GM19239 (cell line): ENCODE measurements at regions not wholly inside any gene's neighbourhood (a gene's known extent, or its start where the extent isn't known, plus 50 kb on each side); places are given as distances from the start of the nearest gene placed in this dataset.

ENCODE experiments used
- DNase-seq: peaks from one replicate; pipeline ENCODE4 v3.0.0; 2011; ENCODE audit warnings: low spot score; ENCODE audit not compliant: insufficient read length
- FAIRE-seq: peaks from 2 replicates; lab custom pipeline; 2011; peaks lifted over from hg19 to GRCh38; lab: Jason Lieb, UNC

DNA sequence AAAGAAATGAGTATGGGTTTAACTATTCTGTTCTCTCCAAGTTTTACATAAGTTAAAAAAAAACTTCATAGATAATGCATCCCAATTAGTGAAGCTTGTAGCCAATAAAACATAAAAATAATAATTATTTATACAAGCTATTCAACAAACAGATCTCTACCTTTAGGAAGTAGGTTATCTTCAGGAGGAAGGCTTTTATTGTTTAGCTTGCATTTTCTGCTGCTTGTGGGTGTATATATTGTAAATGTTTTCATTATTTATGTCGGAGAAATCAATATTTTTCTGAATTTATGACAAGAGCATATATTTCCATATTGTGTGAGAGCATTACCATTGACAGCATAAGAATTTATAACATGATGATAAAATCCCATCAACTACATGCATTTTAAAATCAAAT, 208.3 kb downstream of the TRAM1L1 start:
- no peak for FAIRE-seq
- no peak for DNase-seq

DNA sequence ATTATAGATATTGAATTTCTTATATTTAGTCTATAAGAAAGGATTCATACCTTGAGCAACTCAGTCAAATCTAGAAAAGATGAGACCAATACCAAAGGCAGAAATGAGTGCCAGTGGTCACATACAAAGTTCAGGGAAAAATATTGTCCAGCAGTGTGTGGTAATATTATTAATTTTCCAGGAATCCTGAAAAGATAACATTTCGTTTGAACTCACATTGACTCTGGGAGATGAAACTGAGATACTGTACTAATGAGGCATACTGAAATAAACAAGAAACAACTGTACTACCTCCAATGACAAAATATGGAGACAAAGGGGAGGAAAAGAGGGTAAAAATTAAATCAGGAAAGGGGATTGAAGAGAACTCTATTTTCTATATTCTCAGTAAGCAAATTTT, 212.4 kb downstream of the TRAM1L1 start:
- DNase-seq (no peak), FAIRE-seq (no peak)

DNA sequence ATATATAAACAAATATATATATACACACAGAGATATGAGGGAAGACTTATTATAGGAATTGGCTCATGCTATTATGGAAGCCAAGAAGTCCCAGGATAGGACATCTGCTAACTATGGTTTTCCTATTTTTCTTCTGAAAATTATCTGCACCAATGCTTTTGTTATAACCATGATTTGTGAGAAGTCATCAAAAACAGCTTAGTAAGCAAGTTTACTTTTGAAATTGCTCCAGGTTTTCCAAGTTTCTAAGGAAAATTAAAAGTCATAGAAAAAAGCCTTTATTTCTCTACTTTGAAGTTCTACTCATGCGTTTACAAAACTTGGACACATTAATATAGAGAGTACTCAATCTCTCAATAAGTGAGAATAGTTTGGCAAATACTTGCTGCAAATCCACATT, 213.1 kb downstream of the TRAM1L1 start:
- FAIRE-seq: no peak
- DNase-seq: no peak

DNA sequence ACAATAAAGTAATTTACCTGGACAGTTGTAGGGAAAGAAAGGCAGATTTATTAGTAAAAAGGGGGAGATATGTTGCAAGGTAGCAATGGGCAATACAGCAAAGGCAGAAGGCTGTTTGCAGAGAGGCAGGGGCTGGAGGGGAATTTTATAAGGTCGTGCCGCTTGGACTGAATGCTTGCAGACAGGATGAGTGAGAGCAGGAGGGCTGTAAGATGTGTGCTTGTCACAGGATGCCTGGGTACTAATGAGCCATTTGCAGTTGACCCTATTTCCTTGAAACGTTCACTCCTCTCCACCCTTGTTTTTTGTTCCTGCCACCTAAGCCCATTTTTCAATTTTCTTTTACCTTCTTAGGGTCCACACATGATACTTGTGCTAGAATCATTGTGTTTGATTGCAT, 214.7 kb downstream of the TRAM1L1 start:
- DNase-seq: no peak

DNA sequence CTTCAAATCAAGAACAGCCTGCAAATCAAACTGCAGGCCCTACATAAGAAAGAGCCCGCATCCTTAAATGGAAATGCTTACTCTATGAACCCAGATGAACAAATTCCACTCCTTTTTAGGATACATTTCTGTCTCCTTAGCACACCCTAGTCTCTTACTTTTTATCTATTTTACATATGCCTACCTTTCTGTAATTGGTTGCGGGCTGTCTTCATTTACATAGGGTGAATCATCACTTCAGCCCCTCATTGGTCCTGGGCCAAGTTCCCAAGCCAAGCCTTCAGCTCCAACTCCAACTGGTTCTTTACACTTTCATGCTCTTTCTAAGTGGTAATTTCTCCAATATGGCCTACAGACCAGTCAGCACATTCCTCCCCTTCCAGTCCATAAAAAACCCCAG, 219.3 kb downstream of the TRAM1L1 start:
- FAIRE-seq: no peak

More for the DNA sequence above, 214.7 kb downstream of the TRAM1L1 start:
- FAIRE-seq: no peak

DNA sequence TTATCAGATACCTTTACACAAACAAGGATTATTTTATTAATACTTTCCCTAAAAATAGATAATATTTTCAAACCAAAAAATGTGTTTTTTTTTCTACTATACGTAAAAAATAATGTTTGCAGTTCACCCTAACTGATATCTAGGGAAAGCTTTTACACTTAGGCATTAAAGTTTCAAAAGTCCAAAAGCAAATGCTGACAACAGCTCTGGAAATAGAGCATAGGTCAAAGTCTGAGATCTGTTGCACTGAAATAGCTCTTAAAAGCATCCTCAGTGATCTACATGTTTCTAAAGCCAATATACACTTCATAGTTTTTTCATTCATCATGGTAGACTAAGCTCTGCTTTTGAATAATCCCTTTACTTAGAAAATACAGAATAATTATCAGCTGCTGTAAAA, 222.8 kb downstream of the TRAM1L1 start:
- no peak for FAIRE-seq
- no peak for DNase-seq

More for the DNA sequence above, 219.3 kb downstream of the TRAM1L1 start:
- no peak for DNase-seq

DNA sequence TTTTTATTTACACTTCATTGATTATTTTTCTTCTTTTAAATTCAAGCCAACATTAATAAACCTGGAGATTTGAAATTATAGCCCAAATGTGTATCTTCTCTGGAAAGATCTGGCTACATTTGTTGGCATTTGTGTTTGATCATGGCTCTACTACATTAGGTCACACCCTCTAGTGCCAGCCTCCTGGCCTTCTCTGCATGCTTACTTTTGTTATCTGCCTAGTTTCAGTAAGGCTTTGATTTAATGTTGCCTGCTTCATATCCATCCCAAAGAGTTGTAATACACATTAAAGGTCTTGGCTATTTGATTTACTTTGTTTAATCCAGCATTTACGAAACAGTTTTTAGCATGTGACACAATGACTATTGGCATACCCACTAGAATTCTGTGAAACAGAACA, 224.5 kb downstream of the TRAM1L1 start:
- no peak for FAIRE-seq
- no peak for DNase-seq

DNA sequence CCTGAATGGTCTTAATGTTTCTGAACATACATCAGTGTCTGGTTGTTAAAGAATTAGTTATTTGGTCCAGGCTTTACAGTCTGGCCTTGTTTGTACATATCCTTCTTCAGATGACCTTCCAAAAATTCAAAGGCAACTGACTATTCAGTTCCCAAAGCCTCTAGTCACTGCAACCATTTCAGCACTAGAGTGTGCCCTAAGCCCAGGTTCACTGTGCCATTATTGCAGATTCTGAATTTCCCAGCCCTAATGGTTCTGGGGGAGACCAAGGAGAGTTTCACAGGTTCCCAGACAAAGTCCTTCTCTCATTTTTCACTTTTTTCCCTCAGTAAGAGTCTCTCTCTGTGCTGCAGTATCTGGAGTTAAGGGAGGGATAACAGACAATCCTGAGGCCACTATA, 235.8 kb downstream of the TRAM1L1 start:
- no peak for DNase-seq
- FAIRE-seq: no peak

DNA sequence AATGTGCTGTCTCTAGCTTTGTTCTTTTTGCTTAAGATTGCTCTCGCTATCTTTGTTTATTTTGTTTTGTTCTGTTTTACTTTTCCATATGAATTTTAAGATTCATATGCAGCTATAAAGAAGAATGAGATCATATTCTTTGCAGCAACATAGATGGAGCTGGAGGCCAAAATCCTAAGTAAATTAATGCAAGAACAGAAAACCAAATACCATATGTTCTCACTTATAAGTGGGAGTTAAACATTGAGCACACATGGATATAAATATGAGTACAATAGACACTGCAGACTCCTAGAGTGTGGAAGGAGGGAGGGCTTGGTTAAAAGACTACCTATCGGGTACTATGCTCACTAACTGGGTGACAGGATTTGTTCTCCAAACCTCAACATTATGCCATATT, 237.8 kb downstream of the TRAM1L1 start:
- DNase-seq: no peak
- FAIRE-seq: no peak

DNA sequence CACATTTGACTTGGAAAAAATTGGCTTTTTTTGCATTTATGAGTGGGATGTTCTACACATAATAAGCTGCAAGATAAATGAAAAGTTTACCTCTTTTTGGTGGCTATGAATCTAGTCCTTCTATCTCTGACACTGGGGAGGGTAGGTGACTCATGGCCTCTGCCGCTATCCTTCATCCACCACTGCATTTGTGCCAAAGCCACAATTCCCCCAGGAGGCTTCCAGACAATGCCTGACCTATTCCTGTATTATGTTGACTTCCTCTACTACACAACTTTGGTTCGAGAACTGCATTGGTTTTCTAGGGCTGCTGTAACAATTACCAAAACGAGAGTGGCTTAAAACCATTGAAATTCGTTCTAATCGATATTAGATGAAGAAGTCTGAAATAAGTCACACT, 245.6 kb downstream of the TRAM1L1 start:
- DNase-seq (no peak), FAIRE-seq (no peak)

DNA sequence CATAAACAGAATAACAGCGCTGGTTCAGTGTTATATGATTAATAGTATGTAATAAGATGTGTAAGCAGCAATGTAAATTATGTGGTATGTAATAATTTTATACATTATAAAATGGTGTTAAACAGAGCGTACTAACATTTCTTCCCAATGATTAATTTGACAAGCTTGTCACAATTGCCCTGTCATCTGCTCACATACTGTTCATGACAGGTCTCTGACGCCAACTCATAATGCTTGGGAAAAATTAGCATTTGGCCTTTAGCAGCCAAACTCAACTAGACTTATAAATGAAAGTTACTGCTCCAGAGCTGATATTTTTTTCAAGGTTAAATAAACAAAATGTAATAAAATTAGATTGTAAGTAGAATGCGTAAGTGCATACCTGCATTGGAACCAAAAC, 246.8 kb downstream of the TRAM1L1 start:
- FAIRE-seq (no peak), DNase-seq (no peak)

DNA sequence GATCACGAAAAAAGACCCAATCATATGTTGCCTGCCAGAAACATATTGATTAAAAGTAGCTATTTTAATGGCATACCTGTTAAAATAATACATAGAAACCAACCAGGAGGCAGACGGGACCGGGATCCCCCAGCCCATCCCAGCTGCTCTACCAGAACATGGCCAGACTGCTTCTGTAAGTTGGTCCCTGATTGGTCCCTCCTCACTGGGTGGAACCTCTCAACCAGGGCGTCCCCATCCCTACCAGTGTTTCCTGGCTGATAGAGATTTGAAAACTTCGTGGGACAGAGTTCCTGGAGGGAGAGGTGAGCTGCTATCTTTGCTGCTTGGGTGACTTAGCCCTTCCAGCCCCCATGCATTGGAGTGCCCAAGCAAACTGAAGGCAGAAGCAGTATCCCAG, 256.2 kb downstream of the TRAM1L1 start:
- no peak for FAIRE-seq
- DNase-seq: no peak

DNA sequence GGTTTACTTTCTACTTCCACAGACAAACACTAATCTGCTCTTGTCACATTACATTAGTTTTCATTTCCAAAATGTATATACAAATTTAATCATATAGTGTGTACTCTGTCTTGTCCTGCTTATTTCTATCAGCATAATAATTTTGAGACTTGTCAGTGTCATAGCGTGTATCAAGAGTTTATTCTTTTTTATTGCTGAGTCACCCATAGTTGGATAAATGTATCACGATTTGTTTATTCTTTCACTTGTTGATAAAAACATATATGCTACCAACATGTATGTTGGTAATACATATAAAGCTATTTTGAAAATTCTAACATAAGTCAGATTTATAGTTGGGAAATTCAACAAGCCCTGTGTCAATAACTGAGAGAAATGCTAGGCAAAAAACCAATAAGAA, 261.2 kb downstream of the TRAM1L1 start:
- DNase-seq (no peak), FAIRE-seq (no peak)

DNA sequence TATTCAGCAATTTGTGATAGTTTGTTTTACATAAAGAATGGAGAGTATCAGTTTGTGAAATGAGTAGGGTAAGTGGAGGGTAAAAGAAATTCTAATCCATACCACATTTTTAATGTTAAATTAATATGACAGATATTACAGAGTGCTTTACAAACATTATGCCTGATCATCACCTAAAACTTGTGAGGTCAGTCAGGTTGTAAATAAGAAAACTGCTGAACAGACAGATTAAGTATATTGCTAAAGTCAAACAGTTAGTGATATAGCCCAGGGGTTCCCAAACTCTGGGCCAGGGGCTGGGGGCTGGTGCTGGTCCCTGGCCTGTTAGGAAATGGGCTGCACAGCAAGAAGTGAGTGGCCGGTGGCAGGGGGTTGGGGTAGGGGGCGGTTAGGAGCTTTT, 273.6 kb downstream of the TRAM1L1 start:
- FAIRE-seq: no peak
- DNase-seq: no peak

DNA sequence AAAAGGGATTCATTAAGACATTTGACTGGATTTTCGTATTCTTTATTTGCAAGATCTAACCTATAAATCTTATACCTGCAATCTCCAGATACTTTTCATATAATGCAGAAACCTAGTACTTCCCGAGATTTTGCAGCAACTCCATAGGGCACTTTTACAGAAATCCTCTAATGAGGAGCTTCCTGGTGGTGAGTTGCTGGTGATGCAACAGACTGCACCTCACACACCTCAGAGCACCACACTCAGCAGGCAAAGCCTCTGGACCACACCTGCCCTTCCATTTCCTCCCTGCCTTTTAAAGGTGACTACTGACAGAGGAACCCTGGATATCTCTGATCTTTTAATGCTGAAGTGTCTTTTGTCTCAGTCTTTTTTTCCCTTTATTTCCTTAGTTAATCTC, 289.4 kb downstream of the TRAM1L1 start:
- FAIRE-seq (no peak), DNase-seq (no peak)

DNA sequence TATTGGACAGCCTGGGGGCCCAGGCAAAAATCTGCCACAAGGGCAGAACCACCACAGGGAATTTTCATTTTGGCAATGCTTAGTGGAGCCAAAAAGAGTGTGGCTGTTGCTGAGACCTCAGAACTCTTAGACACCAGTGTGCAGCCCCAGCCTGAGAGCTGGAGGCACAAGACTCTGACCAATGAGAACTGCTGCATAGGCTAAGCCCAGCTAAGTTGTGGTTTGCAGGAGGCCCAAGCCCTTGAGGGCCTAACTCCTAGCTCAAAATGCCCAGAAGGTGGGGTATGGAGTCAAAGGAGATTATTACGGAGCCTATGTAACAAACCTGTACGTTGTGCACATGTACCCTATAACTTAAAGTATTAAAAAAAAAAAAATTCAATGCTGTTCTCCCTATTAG, 296.7 kb downstream of the TRAM1L1 start:
- DNase-seq: no peak
- FAIRE-seq: no peak

DNA sequence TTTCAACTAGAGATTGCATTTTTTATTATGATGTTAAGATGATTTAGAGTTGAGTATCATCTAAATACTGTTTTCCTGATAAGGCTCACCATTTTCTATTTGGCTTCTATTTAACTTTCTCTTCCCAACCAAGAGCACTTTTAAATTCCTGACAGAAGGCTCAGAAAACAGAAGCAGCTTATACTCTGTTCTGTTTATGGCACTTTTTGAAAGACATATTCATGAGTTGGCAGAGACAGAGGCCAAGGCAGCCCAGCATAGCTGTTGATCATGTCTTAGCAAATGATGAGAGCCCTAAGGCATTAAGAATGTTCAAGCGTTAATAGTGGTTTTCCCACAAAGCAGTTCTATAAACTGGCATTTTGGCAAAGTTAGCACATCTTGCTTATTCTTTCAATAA, 330.3 kb downstream of the TRAM1L1 start:
- DNase-seq (no peak), FAIRE-seq (no peak)

DNA sequence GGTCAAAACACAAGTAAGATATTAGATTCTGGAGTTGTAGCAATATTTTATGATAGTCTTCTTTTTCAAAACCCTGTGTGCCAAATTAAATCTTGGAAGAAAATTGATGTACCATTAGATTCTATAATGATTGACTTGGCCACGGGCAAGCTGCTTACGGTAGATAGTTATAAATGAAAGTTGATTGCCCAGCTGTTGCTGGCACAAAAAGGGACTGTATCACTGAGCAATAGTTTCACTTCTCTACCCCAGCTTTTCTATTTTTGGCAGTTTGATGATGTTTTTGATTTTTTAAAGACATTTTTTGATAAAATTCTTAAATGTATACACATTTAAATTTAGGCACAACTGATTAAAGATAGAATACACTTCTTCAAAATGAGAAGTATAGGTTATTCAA, 333.3 kb downstream of the TRAM1L1 start:
- DNase-seq: no peak
- no peak for FAIRE-seq

DNA sequence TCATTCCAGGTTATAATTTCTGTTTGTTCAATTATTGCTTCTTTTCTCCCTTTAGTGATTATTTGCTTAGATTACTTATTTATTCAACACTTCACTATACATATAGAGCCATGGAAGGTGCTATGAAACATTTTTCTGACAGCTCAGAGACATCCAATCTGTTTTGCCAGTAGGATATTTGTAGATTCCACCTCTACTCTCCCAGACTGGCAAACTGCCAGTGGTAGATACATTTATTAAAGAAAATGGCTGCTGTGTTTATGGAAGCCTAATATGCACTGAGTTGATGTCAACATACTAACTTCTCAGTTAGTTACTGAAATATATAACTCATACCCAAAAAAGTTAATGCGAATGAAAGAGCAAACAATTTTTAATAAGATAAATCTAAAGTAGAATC, 348.6 kb downstream of the TRAM1L1 start:
- DNase-seq (no peak), FAIRE-seq (no peak)

DNA sequence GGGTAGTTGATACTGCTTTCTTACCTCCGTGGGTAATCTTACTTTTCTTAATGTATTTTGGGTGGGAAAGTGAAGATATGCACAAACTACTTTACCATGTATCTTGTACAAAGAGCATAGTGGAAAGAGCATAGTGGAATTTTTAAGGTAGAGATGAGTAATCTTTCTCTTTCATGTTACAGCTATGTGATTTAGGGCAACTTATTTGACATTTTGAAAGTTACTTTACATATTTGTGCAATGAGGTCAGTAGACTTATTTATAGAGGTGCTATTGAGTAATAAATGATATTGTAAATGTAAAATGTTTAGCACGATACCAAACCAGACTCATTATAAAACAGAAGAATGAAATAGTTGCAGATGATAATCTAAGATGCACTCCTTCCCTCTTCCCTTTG, 351.2 kb downstream of the TRAM1L1 start:
- DNase-seq: no peak
- no peak for FAIRE-seq

DNA sequence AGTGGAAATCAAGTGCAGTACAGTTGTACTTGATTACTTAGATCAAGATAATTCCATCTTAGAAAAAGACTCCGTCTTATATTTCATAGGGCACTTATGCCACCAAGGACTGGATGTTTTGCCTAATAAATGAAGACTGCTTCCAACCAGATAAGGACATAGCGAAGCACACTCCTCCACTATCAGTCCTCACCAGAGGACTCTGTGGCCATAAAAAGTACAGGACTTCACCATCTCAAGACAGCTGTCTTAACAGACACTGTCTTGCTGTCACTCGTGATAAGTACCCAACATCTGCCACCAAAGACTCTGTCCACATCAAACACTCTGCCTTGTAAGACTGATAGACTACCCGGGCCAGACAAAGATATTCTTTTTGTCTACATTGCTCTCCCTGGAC, 352.0 kb downstream of the TRAM1L1 start:
- DNase-seq: no peak
- FAIRE-seq: no peak

DNA sequence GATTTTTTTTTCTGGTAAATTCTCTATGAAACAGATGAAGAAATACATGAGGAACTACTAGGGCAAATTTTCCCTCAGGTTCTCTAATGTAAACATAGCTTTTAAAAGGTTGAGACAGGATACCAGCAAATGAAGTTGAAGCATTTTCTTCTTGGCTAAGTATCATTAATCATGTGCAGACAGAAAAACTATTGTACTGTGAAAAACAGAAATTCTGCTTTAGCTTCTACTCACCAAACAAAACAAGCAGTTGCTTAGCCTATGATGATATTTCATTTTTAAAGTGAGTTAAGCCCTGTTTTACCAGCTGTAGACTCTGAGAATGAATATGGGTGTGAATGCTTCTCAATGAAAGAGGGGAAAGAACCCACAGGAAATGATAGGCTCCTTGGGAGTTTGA, 358.9 kb downstream of the TRAM1L1 start:
- DNase-seq (no peak), FAIRE-seq (no peak)

DNA sequence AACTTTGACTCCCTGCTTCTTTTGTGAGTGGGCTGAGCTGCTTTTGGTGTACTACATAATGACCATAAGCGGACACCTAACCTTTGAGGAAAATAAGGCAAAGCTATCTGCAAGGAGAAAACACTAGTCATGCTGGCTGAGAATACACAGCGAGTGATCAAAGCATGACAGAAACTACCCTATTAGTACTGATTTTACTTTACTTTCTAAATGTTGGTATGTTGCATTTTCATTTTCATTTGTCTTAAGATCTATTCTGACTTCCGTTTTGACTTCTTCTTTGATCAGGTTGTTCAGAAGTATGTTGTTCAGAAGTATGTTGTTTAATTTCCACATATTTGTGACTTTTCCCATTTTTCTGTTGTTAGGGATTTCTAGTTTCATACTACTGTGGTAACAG, 361.1 kb downstream of the TRAM1L1 start:
- peak; percentile 58 for FAIRE-seq
- no peak for DNase-seq
